HepG2 (cell line): ENCODE measurements at regions not wholly inside any gene's neighbourhood (a gene's known extent, or its start where the extent isn't known, plus 50 kb on each side); places are given as distances from the start of the nearest gene placed in this dataset.

Source experiments
- ATAC-seq: fragments of 200-7000 bp; cut with Tn5 transposase; 3 replicates; pipeline ENCODE4 v1.9.1; 2020; ENCODE audit warnings: mild to moderate bottlenecking, moderate library complexity
- BruUV-seq: library from RNA; stranded (reverse); fragments of 400-500 nt; replicated peaks from 2 replicates; lab custom pipeline; 2021; lab: Mats Ljungman, UMichigan
- CTCF ChIA-PET: fragments of 300-600 bp; formaldehyde crosslinking; extraction: SDS; loops from one replicate; lab custom pipeline; 2021; ENCODE audit warnings: low total read pairs, inconsistent platforms, low intra/inter-chr PET ratio; lab: Yijun Ruan, JAX
- POLR2A ChIA-PET: fragments of 350-600 bp; sonication (Branson Sonifier 250); formaldehyde crosslinking; loops from one replicate; lab custom pipeline; 2020; ENCODE audit warnings: antibody characterized with exemption, inconsistent platforms; lab: Yijun Ruan, JAX
- DNase-seq: peaks from one replicate; pipeline ENCODE4 v3.0.0-alpha.2; 2015; ENCODE audit warnings: low spot score
- FAIRE-seq: peaks from 3 replicates; lab custom pipeline; 2011; peaks lifted over from hg19 to GRCh38; lab: Jason Lieb, UNC
- H2AFZ ChIP-seq: one replicate; pipeline ENCODE4 v1.6.1; 2011; ENCODE audit warnings: low read length, inconsistent platforms
- H3K27ac ChIP-seq: fragments of 300-600 bp; 3 replicates; pipeline ENCODE4 v1.8.0; 2011; ENCODE audit warnings: mixed run types, mild to moderate bottlenecking, mixed read lengths, low read length, inconsistent platforms; ENCODE audit not compliant: insufficient read depth; ENCODE audit errors: extremely low read length
- H3K27me3 ChIP-seq, 2 experiments: fragments of 200-600 bp in 1 of 2; 2 replicates in 1 of 2; 3 replicates in 1 of 2; pipeline versions ENCODE4 v1.6.0 to v1.8.0; 2011; ENCODE audit warnings: low read length in 2 of 2, mild to moderate bottlenecking in 2 of 2, moderate library complexity in 2 of 2, inconsistent platforms in 1 of 2; ENCODE audit not compliant: insufficient read depth in 2 of 2, control insufficient read depth in 1 of 2
- H3K36me3 ChIP-seq, 2 experiments: fragments of 200-600 bp in 1 of 2; replicated peaks in 1 of 2; 2 replicates in 1 of 2; 3 replicates in 1 of 2; pipeline versions ENCODE4 v1.5.1 to v1.8.0; 2011; ENCODE audit warnings: low read length in 2 of 2, inconsistent platforms in 1 of 2; ENCODE audit not compliant: insufficient read depth in 2 of 2, control insufficient read depth in 1 of 2
- H3K4me1 ChIP-seq: 2 replicates; pipeline ENCODE4 v1.5.1; 2012; ENCODE audit warnings: low read length, inconsistent platforms; ENCODE audit not compliant: insufficient read depth
- H3K4me2 ChIP-seq: 2 replicates; pipeline ENCODE4 v1.6.0; 2011; ENCODE audit warnings: low read depth, low read length, inconsistent platforms
- H3K4me3 ChIP-seq, 3 experiments: fragments of 200-600 bp in 1 of 3; sonication (generic), shearing (Covaris generic) in 1 of 3; replicated peaks in 1 of 3; 2 replicates each; pipeline ENCODE4 v1.5.1; 2011 to 2016; ENCODE audit warnings: low read length in 3 of 3, inconsistent platforms in 2 of 3, low read depth in 2 of 3, mild to moderate bottlenecking in 2 of 3, control low read depth in 1 of 3, mixed read lengths in 1 of 3; ENCODE audit not compliant: insufficient read depth in 1 of 3
- H3K79me2 ChIP-seq: one replicate; pipeline ENCODE4 v1.6.1; 2011; ENCODE audit warnings: low read length, inconsistent platforms; ENCODE audit not compliant: insufficient read depth
- H3K9ac ChIP-seq: 2 replicates; pipeline ENCODE4 v1.6.0; 2011; ENCODE audit warnings: mild to moderate bottlenecking, low read depth, low read length, inconsistent platforms; ENCODE audit not compliant: insufficient read depth
- H3K9me3 ChIP-seq: 2 replicates; pipeline ENCODE4 v1.5.1; 2012; ENCODE audit warnings: mild to moderate bottlenecking, low read length
- H4K20me1 ChIP-seq: 2 replicates; pipeline ENCODE4 v1.6.0; 2011; ENCODE audit warnings: inconsistent platforms, mild to moderate bottlenecking, low read length, moderate library complexity; ENCODE audit not compliant: insufficient read depth
- ATF2 ChIP-seq: sonication (generic); formaldehyde crosslinking; IDR thresholded peaks from 2 replicates; pipeline ENCODE4 v1.4.0; 2020; ENCODE audit warnings: missing genetic modification reagents
- DRAP1 ChIP-seq: IDR thresholded peaks from 2 replicates; pipeline ENCODE4 v1.6.1; 2016; ENCODE audit warnings: missing genetic modification reagents, missing compliant biosample characterization
- HDAC1 ChIP-seq: sonication (generic); formaldehyde crosslinking; IDR thresholded peaks from 2 replicates; pipeline ENCODE4 v1.5.1; 2020; ENCODE audit warnings: mild to moderate bottlenecking, missing genetic modification reagents
- IRF1 ChIP-seq: sonication (generic); formaldehyde crosslinking; IDR thresholded peaks from 2 replicates; pipeline ENCODE4 v1.4.0; 2020; ENCODE audit warnings: low read depth, mild to moderate bottlenecking, missing genetic modification reagents
- SALL2 ChIP-seq: sonication (generic); formaldehyde crosslinking; IDR thresholded peaks from 2 replicates; pipeline ENCODE4 v1.8.1; 2023; ENCODE audit warnings: mild to moderate bottlenecking, missing genetic modification reagents, inconsistent platforms
- STAG1 ChIP-seq: sonication (generic); formaldehyde crosslinking; IDR thresholded peaks from 2 replicates; pipeline ENCODE4 v1.4.0; 2020; ENCODE audit warnings: missing genetic modification reagents
- TSC22D2 ChIP-seq: sonication (generic); formaldehyde crosslinking; IDR thresholded peaks from 2 replicates; pipeline ENCODE4 v1.5.1; 2020; ENCODE audit warnings: missing genetic modification reagents, mild to moderate bottlenecking, borderline replicate concordance
- ZNF280B ChIP-seq: sonication (generic); formaldehyde crosslinking; IDR thresholded peaks from 2 replicates; pipeline ENCODE4 v1.5.0; 2020; ENCODE audit warnings: missing genetic modification reagents, mild to moderate bottlenecking, borderline replicate concordance
- ZNF280D ChIP-seq: sonication (generic); formaldehyde crosslinking; IDR thresholded peaks from 2 replicates; pipeline ENCODE4 v1.5.1; 2020; ENCODE audit warnings: mild to moderate bottlenecking, missing genetic modification reagents
- ZNF770 ChIP-seq: sonication (generic); formaldehyde crosslinking; IDR thresholded peaks from 2 replicates; pipeline ENCODE4 v1.5.0; 2020; ENCODE audit warnings: mild to moderate bottlenecking, missing genetic modification reagents
- ZNF781 ChIP-seq: sonication (generic); formaldehyde crosslinking; IDR thresholded peaks from 2 replicates; pipeline ENCODE4 v1.5.1; 2020; ENCODE audit warnings: borderline replicate concordance, mild to moderate bottlenecking, missing genetic modification reagents; ENCODE audit errors: not compliant biosample characterization
- WGBS: methylation state at CpG from one replicate; pipeline ENCODE4 v1.1.6; 2017; ENCODE audit warnings: low lambda C conversion rate; 5-methylcytosine and 5-hydroxymethylcytosine counted together
- in situ Hi-C: cut with HindIII; loops from 2 replicates; pipeline ENCODE4 v1.10.0; 2017; ENCODE audit warnings: low pct_unique_long_range_greater_than_20kb; ENCODE audit not compliant: extremely low pct_ligation_motif_present
- intact Hi-C: fragments of 100-400 bp; cut with micrococcal nuclease; formaldehyde crosslinking; loops from one replicate; pipeline ENCODE4 v1.10.0; 2022; ENCODE audit not compliant: unreplicated experiment

- Histone ChIP-seq H3K4me3 (no peak overlapping the region), H4K20me1 (no peaks in the 10 kb centered on the region), H3K27ac (no peak overlapping the region), H3K4me1 (no peaks in the 10 kb centered on the region), H3K36me3 (no peaks in the 10 kb centered on the region), H3K27me3 (no peaks in the 10 kb centered on the region), H3K4me2 (no peak overlapping the region), H3K79me2 (no peaks in the 10 kb centered on the region), H2AFZ (no peak overlapping the region), H3K9ac (no peak overlapping the region), H3K9me3 (no peaks in the 10 kb centered on the region)
- TF ChIP-seq STAG1 (no peak), ZNF280D (CRISPR knock-in tag) (no peak), ATF2 (no peak), HDAC1 (CRISPR knock-in tag) (no peak), ZNF280B (CRISPR knock-in tag) (no peak), SALL2 (no peak), DRAP1 (CRISPR knock-in tag) (no peak), TSC22D2 (CRISPR knock-in tag) (no peak), ZNF781 (CRISPR knock-in tag) (no peak), ZNF770 (no peak), IRF1 (no peak)
- no peak for FAIRE-seq
- ATAC-seq, result no peak
- intact Hi-C loops (no loop called here), in situ Hi-C loops (no loop called here)
- no peak for DNase-seq
- ChIA-PET POLR2A (no interaction called here), CTCF (no interaction called here)
- 30% methylated on average over 2 of the region's 2 CpGs for WGBS
- no TSS peak for BruUV-seq
These were observed 112.0 kb upstream of the ZNF366 start for GRCh38 chr5:72619251-72619650.
